ENCODE measurements at regions not wholly inside any gene's neighbourhood (a gene's known extent, or its start where the extent isn't known, plus 50 kb on each side); places are given as distances from the start of the nearest gene placed in this dataset.

DNA sequence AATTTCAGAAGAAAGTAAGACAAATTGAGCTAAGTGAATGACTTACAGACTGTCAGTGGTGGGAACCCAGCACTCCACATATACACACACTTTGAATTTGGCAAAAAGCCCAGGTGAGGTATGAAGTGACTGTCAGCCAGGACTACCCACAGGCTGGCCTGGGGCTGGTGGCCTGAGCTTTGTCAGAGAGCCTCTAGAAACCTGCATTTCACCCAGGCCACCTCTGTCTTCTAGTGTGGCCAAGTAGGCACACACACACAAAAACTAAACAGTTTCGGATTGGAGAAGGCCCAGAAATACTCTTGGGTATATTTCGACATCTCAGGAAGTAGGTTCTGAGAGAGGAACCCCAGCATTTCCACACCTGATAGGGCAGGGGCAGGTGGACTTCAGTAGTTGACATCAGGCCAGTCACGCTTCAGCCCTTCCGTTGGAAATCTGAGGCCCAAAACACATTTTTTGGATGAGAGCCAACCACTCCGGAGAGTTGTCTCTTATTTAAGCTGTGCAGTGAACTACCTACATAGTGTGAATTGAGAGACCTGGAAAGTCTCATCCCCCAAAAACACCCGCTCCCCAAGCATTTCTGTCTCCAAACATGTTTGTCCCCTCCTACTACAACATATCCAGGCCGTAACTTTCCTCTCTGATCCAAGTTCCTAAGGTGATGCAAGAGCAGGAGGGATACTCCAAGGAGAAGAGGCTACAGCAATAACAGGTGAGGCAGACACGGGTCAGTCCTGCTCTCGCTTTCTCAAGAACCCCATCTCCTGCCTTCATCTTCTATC is 167.2 kb upstream of the PROX1 start:
- DNase-seq: peak; percentile 17 to 54

DNA sequence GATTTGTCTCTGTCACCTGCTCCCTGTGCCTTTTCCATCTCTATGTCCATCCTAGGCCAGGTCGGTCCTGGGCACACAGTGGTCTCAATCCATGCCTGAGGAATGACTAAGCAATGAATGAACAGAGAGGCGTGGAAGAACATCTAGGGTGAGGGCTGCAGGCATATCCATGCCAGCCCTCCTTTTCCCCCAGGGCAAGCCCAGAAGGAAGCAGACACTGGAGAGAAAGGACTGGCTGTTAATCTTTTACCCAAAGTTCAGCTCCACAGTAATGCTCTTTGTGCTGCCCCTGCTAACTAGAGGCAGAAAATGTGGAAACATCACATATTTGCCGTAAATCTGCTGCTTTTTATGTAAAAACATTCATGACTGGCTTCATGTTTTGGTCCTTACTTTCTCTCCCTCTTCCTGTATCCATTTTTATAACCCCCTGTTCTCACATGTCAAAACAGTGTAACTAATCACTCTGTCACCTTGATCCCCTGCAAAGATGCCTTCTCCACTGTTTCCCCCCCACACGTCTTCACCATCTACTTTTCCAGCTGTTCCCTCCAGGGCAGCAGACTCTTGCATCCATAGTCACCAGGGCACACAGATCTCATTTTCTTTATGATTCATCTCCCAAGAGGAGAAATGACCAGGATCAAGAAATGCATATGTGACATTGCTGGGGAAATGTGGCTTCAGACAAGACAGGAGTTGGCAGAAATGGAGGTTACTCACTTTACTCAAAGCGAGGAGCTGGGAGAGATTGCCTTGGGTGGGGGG is 166.4 kb upstream of the PROX1 start:
- DNase-seq: no peak

DNA sequence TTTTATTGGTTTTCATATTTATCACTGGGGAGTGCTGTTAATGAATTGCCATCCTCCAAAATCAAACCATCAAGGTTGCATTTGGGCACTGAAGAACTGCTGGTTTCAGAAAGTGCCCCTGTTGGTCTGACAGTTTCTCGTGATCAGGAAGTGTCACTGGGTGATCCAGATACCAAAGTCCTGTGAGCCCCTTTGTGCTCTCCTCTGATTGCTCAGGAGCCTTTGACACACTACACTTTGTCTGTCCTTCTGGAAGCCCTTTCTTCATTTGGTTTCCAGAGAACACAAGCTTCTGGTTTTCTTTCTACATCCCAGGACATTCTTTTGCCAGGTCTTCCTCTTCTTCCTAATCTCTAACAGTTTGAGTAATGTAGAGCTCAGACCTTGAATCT is 165.8 kb upstream of the PROX1 start:
- DNase-seq: no peak

- DNase-seq: no peak
Measured at GRCh38 chr1:213826891-213827290, 160.9 kb upstream of the PROX1 start.

DNA sequence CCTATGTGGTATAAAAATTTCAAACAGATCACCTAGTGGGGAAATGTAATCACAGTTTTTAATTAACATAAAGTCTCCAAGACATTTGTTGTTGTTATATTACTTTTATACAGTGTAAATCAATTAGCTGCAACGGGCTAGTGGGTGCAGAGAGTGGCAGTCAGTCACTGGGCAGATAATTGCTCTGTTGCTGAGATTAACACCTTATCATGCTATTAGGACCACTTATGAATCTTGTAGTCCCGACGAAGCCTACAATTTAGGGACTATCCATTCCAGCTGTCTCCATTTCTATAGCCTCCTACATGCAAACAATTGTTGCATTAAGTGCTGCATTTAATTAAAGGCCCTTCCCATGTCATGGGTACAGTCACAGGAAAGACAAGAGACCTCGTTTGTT is 158.9 kb upstream of the PROX1 start:
- peak; percentile 12 to 65 for DNase-seq

DNA sequence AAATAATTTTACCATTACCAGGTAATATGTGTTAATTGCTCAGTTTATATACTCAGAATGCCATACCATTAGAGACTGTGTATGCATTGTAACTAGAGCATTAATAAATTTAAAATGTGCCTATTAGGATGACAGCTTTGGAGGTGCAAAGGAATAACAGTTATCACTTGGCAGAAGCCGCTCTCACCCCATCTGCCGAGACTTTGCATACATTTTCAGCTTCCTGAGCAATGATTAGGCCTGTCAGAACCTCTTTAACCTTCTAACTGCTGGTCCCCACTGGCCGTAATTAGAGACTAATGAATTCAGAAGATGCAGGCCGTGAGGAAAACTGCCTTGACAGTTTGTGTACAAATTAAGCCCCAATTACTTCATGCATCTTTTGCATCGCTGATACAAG is 158.0 kb upstream of the PROX1 start:
- DNase-seq: peak in 1 of 2 experiments; percentile 23

- DNase-seq: no peak
Measured at GRCh38 chr1:213830371-213830770, 157.4 kb upstream of the PROX1 start.

DNA sequence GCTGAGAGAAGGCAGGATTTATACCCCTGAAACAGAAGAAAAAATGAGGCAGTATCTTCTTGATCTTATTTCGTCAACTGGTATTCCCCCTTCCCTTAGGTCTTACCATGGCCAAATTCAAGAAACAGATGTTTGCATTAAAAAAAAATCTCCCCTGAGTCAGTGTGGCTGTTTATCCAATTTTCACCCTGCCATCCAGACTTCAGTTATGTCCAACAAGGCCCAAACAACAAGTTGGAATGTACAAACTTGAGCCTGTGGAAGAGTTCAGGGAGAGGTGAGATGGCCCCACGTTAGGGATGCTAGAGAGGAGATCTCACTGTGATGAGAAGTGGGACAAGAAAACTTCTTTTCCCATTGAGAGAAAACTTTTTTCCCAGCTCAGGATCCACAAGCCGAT is 147.2 kb upstream of the PROX1 start:
- DNase-seq: no peak

- no peak for DNase-seq
Measured at GRCh38 chr1:213844632-213845031, 143.1 kb upstream of the PROX1 start.

- DNase-seq: no peak
Measured at GRCh38 chr1:213852107-213852506, 135.7 kb upstream of the PROX1 start.

DNA sequence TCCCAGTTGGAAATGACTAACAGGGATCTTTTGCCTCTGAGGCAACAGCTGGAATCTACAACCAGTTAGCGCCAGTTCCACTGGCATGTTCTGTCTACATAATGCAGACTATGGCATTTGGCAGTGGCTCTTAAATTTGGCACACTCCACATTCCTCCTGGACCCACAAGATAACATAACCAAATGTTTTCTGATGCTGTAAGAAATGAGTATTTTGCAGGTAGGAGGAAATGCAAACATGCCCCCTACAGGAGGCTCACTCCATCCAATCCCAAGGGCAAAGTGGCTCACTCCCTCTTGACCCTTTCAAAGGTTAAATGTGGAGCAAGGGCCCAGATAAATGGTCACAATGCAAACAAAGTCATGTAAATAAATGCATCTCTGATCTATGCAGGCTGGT is 129.2 kb upstream of the PROX1 start:
- DNase-seq: no peak

- DNase-seq: no peak
Measured at GRCh38 chr1:213861841-213862240, 125.9 kb upstream of the PROX1 start.

- DNase-seq: no peak
Measured at GRCh38 chr1:213864091-213864490, 123.7 kb upstream of the PROX1 start.

GRCh38 chr1:213868482-213868881 is 119.3 kb upstream of the PROX1 start:
- no peak for DNase-seq

- DNase-seq: no peak
Measured at GRCh38 chr1:213871179-213871578, 116.6 kb upstream of the PROX1 start.

GRCh38 chr1:213874789-213875188 is 113.0 kb upstream of the PROX1 start:
- no peak for DNase-seq

GRCh38 chr1:213876531-213876930 is 111.2 kb upstream of the PROX1 start:
- no peak for DNase-seq

DNA sequence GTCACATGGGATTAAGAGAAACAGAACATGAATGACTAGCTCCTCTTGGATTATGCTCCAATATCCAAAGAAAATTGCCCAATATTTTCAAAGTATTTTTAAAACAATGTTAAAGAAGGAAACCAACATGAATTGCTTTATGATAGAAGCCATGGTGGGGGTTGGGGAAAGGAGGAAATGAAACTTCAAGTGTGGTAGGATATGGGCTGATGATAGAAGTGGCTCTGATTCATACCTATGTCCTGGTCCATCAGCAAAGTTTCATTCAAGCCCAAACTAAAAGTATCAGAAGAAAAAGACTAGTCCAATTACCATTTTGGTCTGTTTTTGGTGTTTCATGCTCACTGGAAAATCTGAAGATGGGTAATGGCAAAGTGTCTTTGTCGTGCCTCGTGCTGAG is 104.2 kb upstream of the PROX1 start:
- no peak for DNase-seq

- no peak for DNase-seq
Measured at GRCh38 chr1:213884402-213884801, 103.4 kb upstream of the PROX1 start.

DNA sequence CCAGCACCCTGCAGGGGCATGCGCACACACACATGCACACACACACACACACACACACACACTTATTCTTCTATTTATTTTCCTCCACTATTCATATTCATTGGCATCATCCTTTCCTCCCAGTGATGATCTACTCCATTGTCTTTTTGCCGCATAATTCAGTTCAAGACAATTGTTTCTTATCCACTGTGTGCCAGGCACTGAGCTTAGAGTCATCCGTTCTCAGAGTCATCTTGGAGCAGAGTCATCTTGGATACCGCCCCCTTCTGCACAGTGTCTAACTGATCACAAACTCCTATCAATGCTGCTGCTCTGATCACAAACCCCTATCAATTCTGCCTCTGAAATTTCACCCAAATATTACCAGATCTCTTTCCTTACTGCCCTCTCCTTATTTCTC is 102.8 kb upstream of the PROX1 start:
- no peak for DNase-seq

DNA sequence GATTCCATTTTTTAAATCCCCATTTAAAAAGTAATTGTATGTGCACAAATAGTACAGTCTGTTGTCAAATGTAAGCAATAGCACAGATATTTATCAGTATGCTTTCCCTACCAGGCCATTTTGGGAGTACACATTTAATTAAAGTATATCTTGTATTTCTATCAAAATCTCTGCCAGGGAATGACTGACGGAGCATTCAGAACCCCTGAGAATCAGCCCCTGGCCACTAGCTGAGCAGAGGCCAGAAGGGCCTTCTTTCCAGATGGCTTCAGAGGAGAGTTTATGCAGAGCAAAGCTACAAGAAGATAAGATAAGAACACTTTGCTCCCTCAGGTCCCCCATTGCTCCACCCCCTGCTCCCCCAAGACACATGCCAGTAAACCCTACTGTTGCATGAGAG is 99.9 kb upstream of the PROX1 start:
- no peak for DNase-seq

- DNase-seq: no peak
Measured at GRCh38 chr1:213891989-213892902, 95.5 kb upstream of the PROX1 start.

GRCh38 chr1:213898684-213899083 is 89.1 kb upstream of the PROX1 start:
- DNase-seq: no peak
